C4-2B (cell line): ENCODE measurements at regions not wholly inside any gene's neighbourhood (a gene's known extent, or its start where the extent isn't known, plus 50 kb on each side); places are given as distances from the start of the nearest gene placed in this dataset.

Source experiments
- H3K27ac ChIP-seq: fragments of 450-650 bp; 2 replicates; pipeline ENCODE4 v1.5.1; 2017
- CTCF ChIP-seq: fragments of 450-650 bp; conservative IDR thresholded peaks from 2 replicates; pipeline ENCODE4 v1.5.1; 2017; ENCODE audit warnings: mild to moderate bottlenecking
- ZFX ChIP-seq: fragments of 450-650 bp; IDR thresholded peaks from 2 replicates; pipeline ENCODE4 v1.6.1; 2017

- no peak for TF ChIP-seq ZFX
- no peak for TF ChIP-seq CTCF
- no peak overlapping the region for H3K27ac ChIP-seq
These were observed 1136.4 kb downstream of the MRPL39 start for GRCh38 chr21:24470852-24471251.

- H3K27ac ChIP-seq = no peak overlapping the region
- no peak for TF ChIP-seq CTCF
- TF ChIP-seq ZFX = no peak
These were observed 1150.9 kb downstream of the MRPL39 start for GRCh38 chr21:24456358-24456757.

GRCh38 chr21:24450119-24450518, 1157.2 kb downstream of the MRPL39 start:
- H3K27ac ChIP-seq = no peak overlapping the region
- TF ChIP-seq CTCF = no peak
- no peak for TF ChIP-seq ZFX

- no peak overlapping the region for H3K27ac ChIP-seq
- TF ChIP-seq CTCF (no peak), ZFX (no peak)
These were observed 1161.8 kb downstream of the MRPL39 start for GRCh38 chr21:24445517-24445916.

- TF ChIP-seq CTCF = no peak
- no peak for TF ChIP-seq ZFX
- H3K27ac ChIP-seq = no peak overlapping the region
These were observed 1162.5 kb downstream of the MRPL39 start for GRCh38 chr21:24444736-24445135.

GRCh38 chr21:24436236-24436635, 1171.0 kb downstream of the MRPL39 start:
- TF ChIP-seq ZFX = no peak
- H3K27ac ChIP-seq = no peak overlapping the region

GRCh38 chr21:24428591-24429199, 1178.6 kb downstream of the MRPL39 start:
- TF ChIP-seq ZFX (no peak), CTCF (no peak)
- no peak overlapping the region for H3K27ac ChIP-seq

- TF ChIP-seq CTCF = no peak
- TF ChIP-seq ZFX = no peak
These were observed 1182.5 kb downstream of the MRPL39 start for GRCh38 chr21:24424776-24425175.

More at GRCh38 chr21:24424776-24425175, 1182.5 kb downstream of the MRPL39 start:
- H3K27ac ChIP-seq = no peak overlapping the region
